Neuron (in vitro differentiated cells): ENCODE measurements at regions not wholly inside any gene's neighbourhood (a gene's known extent, or its start where the extent isn't known, plus 50 kb on each side); places are given as distances from the start of the nearest gene placed in this dataset.
"Not testable (repeated sequence)": the region's sequence is repeated elsewhere in the genome, so short reads cannot be mapped to it uniquely, and the experiment has no call there.

ENCODE experiments used
- H2AFZ ChIP-seq: one replicate; pipeline ENCODE4 v1.6.1; 2013; ENCODE audit warnings: low read depth, mild to moderate bottlenecking, inconsistent platforms, low read length, moderate library complexity
- H3K27me3 ChIP-seq: one replicate; pipeline ENCODE4 v1.6.1; 2013; ENCODE audit warnings: low read length; ENCODE audit not compliant: insufficient read depth
- H3K36me3 ChIP-seq: one replicate; pipeline ENCODE4 v1.6.1; 2013; ENCODE audit warnings: low read length; ENCODE audit not compliant: insufficient read depth
- H3K4me1 ChIP-seq: one replicate; pipeline ENCODE4 v1.6.1; 2013; ENCODE audit warnings: low read length; ENCODE audit not compliant: insufficient read depth
- H3K4me3 ChIP-seq: 2 replicates; pipeline ENCODE4 v1.5.1; 2013; ENCODE audit warnings: mild to moderate bottlenecking, low read length, moderate library complexity
- H3K9me3 ChIP-seq: one replicate; pipeline ENCODE4 v1.6.1; 2013; ENCODE audit warnings: low read length

- no peak overlapping the region for H2AFZ ChIP-seq
- H3K4me1 ChIP-seq: no peaks in the 10 kb centered on the region
- no peaks in the 10 kb centered on the region for H3K36me3 ChIP-seq
- H3K9me3 ChIP-seq: no peaks in the 10 kb centered on the region
- no peak overlapping the region for H3K4me3 ChIP-seq
- H3K27me3 ChIP-seq: no peaks in the 10 kb centered on the region
These were observed 95.1 kb upstream of the ITGB1 start for GRCh38 chr10:33052915-33053810.

GRCh38 chr10:33052263-33052875 lies 94.3 kb upstream of the ITGB1 start:
- Histone ChIP-seq H3K36me3 (no peaks in the 10 kb centered on the region), H2AFZ (no peak overlapping the region), H3K4me1 (no peaks in the 10 kb centered on the region), H3K9me3 (no peaks in the 10 kb centered on the region), H3K4me3 (no peak overlapping the region), H3K27me3 (no peaks in the 10 kb centered on the region)

- H3K27me3 ChIP-seq, H3K4me1 ChIP-seq, H2AFZ ChIP-seq, H3K36me3 ChIP-seq, H3K9me3 ChIP-seq, H3K4me3 ChIP-seq: not testable (repeated sequence)
These were observed 92.2 kb upstream of the ITGB1 start for GRCh38 chr10:33049963-33050920.

- Histone ChIP-seq H3K4me3 (no peak overlapping the region), H2AFZ (no peak overlapping the region), H3K27me3 (no peaks in the 10 kb centered on the region), H3K9me3 (no peaks in the 10 kb centered on the region), H3K4me1 (no peaks in the 10 kb centered on the region), H3K36me3 (no peaks in the 10 kb centered on the region)
These were observed 90.2 kb upstream of the ITGB1 start for GRCh38 chr10:33048223-33048622.

DNA sequence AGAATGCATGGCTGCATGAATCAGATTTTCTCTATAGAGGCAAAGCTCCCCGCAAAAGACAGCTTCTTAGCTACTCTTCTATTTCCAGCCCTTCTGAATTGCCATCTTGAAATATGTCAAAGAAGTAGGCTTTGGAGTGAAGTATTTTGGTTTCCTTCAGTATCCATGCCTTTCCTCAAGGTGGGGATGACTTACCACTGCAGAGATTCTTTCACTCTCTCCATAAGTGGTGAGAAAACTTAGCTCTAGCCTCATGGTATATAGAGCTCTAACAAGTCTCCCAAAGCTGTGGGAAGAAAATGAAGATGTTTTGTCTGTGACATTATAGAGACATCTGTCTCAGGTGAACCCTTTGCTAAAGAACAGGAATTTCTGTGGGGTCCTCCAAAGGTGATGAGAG lies 89.6 kb upstream of the ITGB1 start:
- Histone ChIP-seq H2AFZ (no peak overlapping the region), H3K36me3 (no peaks in the 10 kb centered on the region), H3K4me3 (no peak overlapping the region), H3K9me3 (no peaks in the 10 kb centered on the region), H3K27me3 (no peaks in the 10 kb centered on the region), H3K4me1 (no peaks in the 10 kb centered on the region)

GRCh38 chr10:33046792-33047191 lies 88.8 kb upstream of the ITGB1 start:
- Histone ChIP-seq H2AFZ (no peak overlapping the region), H3K4me1 (peaks cover 2% of the 10 kb centered on the region), H3K4me3 (no peak overlapping the region), H3K36me3 (no peaks in the 10 kb centered on the region), H3K9me3 (no peaks in the 10 kb centered on the region), H3K27me3 (no peaks in the 10 kb centered on the region)

DNA sequence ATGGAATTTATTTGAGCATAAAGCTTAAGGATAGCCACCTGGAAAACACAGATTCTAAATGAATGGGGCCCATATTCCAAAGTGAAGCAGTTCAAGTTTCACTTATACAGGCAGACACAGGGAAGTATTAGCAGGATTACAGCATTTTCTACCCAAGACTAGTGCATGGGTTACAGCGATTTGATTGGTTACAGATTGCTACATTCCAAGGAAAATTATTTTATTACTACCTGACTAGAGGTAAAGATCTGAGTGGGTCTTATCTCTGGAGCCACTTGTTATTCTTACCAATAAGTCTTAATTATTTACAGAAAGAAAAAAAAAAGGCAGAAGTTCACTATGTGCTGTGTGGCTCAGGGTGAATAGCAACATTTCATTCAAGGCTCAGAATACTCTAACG lies 87.4 kb upstream of the ITGB1 start:
- H3K9me3 ChIP-seq: no peaks in the 10 kb centered on the region
- peaks cover 4% of the 10 kb centered on the region for H3K4me1 ChIP-seq
- no peak overlapping the region for H2AFZ ChIP-seq
- H3K27me3 ChIP-seq: no peaks in the 10 kb centered on the region
- H3K36me3 ChIP-seq: no peaks in the 10 kb centered on the region
- H3K4me3 ChIP-seq: no peak overlapping the region

DNA sequence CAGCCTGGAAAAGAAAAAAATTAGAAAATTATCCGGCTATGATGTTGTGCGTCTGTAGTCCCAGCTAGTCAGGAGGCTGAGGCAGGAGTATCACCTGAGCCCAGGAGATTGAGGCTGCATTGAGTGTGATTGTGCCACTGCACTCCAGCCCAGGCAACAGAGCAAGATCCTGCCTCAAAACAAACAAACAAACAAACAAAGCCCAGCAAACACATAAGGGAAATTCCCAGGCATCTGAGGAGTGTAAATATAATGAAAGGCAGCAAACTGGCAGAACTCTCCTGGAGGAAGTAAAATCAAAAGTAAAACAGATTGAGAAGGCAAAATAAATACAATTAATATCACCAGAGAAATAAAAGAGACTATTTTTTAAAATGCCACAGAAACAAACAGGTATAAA lies 84.5 kb upstream of the ITGB1 start:
- H3K9me3 ChIP-seq: peaks cover 4% of the 10 kb centered on the region
- H3K36me3 ChIP-seq: no peaks in the 10 kb centered on the region
- no peaks in the 10 kb centered on the region for H3K27me3 ChIP-seq
- no peak overlapping the region for H2AFZ ChIP-seq
- peaks cover 19% of the 10 kb centered on the region for H3K4me1 ChIP-seq
- H3K4me3 ChIP-seq: no peak overlapping the region

DNA sequence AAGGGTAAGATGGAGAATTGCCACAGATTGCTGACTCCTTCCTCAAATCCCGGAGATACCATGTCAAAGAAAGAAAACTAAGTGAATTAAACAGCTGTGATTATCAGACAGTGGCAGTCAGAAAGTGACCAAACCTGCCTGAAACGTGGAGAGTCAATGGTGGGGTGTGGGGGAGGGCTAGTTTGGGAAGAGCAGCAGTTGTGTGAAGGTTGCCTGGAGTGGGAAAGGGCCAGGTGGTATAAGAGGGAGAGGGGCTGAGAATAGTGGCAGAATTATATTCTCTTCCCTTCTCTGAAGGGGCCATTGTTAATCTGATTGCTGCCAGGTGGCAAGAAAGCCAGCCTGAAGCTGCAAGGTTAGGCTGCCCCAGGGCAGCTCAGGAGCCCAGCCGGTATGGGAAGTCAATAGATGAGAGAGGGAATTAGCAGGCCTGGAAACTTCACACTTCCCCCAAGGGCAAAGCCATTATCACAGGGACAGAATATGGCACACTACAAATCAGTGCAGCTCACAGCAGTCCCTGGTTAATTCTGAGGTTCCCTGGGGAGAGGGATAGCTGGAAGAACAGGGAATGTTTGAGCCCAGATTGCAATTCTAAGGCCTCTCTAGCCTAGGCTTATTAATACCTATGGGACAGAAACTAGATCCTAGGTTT lies 83.9 kb upstream of the ITGB1 start:
- Histone ChIP-seq H2AFZ (no peak overlapping the region), H3K36me3 (no peaks in the 10 kb centered on the region), H3K27me3 (no peaks in the 10 kb centered on the region), H3K9me3 (peaks cover 10% of the 10 kb centered on the region), H3K4me3 (no peak overlapping the region), H3K4me1 (peaks cover 19% of the 10 kb centered on the region)

DNA sequence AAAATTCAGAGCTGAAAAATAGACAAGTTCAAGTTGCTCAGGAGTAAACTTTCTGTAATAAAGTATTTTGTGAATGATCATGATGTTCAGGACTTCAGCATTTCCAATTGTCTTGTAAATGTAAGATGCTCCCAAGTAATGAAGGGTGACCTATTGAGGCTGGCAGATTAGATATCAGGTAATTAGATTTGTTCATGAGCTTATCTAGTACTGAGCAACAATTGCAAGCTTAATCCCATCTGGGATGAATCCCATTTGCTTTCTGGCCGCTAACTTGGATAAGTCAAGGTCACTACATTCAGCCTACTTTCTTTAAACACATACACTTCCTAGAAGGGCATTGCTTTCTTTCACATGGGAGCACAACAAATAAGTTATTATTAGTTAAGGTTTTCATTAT lies 82.4 kb upstream of the ITGB1 start:
- H3K4me3 ChIP-seq: no peak overlapping the region
- H3K27me3 ChIP-seq: no peaks in the 10 kb centered on the region
- no peak overlapping the region for H2AFZ ChIP-seq
- H3K36me3 ChIP-seq: no peaks in the 10 kb centered on the region
- H3K4me1 ChIP-seq: peaks cover 19% of the 10 kb centered on the region
- peaks cover 12% of the 10 kb centered on the region for H3K9me3 ChIP-seq

DNA sequence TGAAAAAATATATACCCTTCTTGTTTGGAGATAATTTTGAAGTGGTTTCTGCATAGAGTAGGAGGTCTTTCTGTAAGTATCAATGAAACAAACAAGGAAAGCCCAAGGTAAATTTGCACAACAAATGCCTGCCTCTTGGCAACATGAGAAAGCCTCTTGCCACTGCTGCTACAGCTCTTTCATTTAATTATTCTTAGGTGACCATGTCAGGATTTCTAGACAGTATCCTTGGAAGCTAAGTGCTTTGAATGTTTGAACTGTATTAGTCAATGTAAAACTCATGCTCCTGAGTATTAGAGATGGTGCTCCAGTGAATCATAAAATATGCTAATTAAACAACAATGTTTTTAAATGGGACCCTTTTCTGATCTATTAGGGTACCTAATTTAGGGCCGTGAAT lies 81.2 kb upstream of the ITGB1 start:
- no peak overlapping the region for H2AFZ ChIP-seq
- H3K27me3 ChIP-seq: no peaks in the 10 kb centered on the region
- H3K4me1 ChIP-seq: peaks cover 19% of the 10 kb centered on the region
- H3K9me3 ChIP-seq: peaks cover 12% of the 10 kb centered on the region
- H3K4me3 ChIP-seq: no peak overlapping the region
- H3K36me3 ChIP-seq: no peaks in the 10 kb centered on the region

GRCh38 chr10:33038672-33039071 lies 80.6 kb upstream of the ITGB1 start:
- Histone ChIP-seq H3K4me1 (peaks cover 19% of the 10 kb centered on the region), H2AFZ (no peak overlapping the region), H3K27me3 (no peaks in the 10 kb centered on the region), H3K36me3 (no peaks in the 10 kb centered on the region), H3K9me3 (peaks cover 12% of the 10 kb centered on the region), H3K4me3 (no peak overlapping the region)
